OCI-LY3 (cell line): ENCODE measurements at regions not wholly inside any gene's neighbourhood (a gene's known extent, or its start where the extent isn't known, plus 50 kb on each side); places are given as distances from the start of the nearest gene placed in this dataset.

Experiments used
- EZH2phosphoT487 ChIP-seq: fragments of 200-600 bp; shearing (Covaris generic); IDR thresholded peaks from 2 replicates; pipeline ENCODE4 v1.6.1; 2018; ENCODE audit warnings: antibody characterized with exemption, mixed run types, low read depth
- TF ChIP-seq, protein P1 (sequence below): fragments of 200-600, 300-600 bp; sonication (generic); IDR thresholded peaks from 2 replicates; pipeline ENCODE4 v1.5.1; 2014; ENCODE audit warnings: antibody characterized with exemption, low read length, low read depth

DNA sequence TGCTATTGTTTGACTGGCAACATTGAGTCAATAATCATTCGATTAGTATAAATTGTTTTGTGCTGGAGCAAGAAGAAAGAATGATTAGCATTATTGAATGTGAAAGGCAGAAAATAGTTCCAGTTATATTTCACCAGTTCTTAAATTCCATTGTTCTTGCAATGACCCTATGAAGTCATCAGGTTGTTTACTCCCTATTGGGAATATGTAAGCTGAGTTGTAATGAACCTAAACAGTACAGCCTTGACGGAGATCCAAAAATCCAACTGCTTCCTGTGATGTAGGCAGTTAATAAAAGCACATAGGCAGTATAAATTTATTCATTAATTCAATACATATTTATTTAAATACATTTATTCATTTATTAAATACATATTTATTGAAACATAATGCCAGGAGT lies 947.5 kb downstream of the PCDH7 start:
- TF ChIP-seq, protein P1, sequence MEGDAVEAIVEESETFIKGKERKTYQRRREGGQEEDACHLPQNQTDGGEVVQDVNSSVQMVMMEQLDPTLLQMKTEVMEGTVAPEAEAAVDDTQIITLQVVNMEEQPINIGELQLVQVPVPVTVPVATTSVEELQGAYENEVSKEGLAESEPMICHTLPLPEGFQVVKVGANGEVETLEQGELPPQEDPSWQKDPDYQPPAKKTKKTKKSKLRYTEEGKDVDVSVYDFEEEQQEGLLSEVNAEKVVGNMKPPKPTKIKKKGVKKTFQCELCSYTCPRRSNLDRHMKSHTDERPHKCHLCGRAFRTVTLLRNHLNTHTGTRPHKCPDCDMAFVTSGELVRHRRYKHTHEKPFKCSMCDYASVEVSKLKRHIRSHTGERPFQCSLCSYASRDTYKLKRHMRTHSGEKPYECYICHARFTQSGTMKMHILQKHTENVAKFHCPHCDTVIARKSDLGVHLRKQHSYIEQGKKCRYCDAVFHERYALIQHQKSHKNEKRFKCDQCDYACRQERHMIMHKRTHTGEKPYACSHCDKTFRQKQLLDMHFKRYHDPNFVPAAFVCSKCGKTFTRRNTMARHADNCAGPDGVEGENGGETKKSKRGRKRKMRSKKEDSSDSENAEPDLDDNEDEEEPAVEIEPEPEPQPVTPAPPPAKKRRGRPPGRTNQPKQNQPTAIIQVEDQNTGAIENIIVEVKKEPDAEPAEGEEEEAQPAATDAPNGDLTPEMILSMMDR, result no peak
- no peak for TF ChIP-seq EZH2phosphoT487
